Gastrocnemius medialis (tissue), 4 donors: ENCODE measurements at regions not wholly inside any gene's neighbourhood (a gene's known extent, or its start where the extent isn't known, plus 50 kb on each side); places are given as distances from the start of the nearest gene placed in this dataset.

ENCODE experiments used
- CTCF ChIP-seq, 5 experiments: fragments of 450-650 bp in 3 of 5; fragments of 200-600 bp in 2 of 5; sonication (generic) in 2 of 5; IDR thresholded peaks in 4 of 5; conservative IDR thresholded peaks in 1 of 5; 1 replicate in 4 of 5; 2 replicates in 1 of 5; pipeline ENCODE4 v1.5.1; 2016 to 2019; ENCODE audit warnings: antibody characterized with exemption in 5 of 5, mild to moderate bottlenecking in 3 of 5, moderate library complexity in 3 of 5
- POLR2A ChIP-seq, 2 donors: fragments of 450-650 bp; IDR thresholded peaks; one replicate each; pipeline ENCODE4 v1.6.1; 2017; ENCODE audit warnings: antibody characterized with exemption in 2 of 2, mild to moderate bottlenecking in 2 of 2, moderate library complexity in 2 of 2

- TF ChIP-seq CTCF (IDR thresholded peaks at IDR 0.05 in 4 of 5, conservative IDR thresholded peaks at IDR 0.05 in 1 of 5) = no peak
- no peak for TF ChIP-seq POLR2A (IDR thresholded peaks at IDR 0.05)
Observed at GRCh38 chr1:91582431-91582921, 81.8 kb downstream of the CDC7 start.
